Esophagus mucosa (tissue), 1 donor: ENCODE measurements at regions not wholly inside any gene's neighbourhood (a gene's known extent, or its start where the extent isn't known, plus 50 kb on each side); places are given as distances from the start of the nearest gene placed in this dataset.

Experiments used
- ATAC-seq: fragments of 200-7000 bp; cut with Tn5 transposase; one replicate; pipeline ENCODE4 v1.9.1; 2020
- donor health status: DM: yes; HTN: yes; CAD: no.

DNA sequence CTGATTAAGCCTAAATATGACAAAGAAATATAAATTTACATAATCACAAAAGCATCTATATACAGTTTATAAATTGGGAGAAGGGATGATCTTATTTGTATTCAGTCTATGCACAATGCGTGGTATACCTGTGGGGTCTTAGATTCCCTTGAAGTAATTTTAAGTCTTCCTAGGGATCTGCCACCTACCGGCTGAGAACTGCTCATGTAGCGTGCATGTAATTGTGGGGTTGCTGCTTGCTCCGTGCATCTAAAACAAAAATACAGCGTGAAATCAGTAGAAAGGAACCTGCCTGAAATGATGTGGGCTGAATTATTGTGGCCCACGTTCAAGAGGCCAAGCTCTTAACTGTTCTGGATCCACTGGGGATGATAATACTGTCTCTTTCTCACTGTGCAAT lies 187.3 kb downstream of the MBOAT1 start:
- no peak for ATAC-seq

DNA sequence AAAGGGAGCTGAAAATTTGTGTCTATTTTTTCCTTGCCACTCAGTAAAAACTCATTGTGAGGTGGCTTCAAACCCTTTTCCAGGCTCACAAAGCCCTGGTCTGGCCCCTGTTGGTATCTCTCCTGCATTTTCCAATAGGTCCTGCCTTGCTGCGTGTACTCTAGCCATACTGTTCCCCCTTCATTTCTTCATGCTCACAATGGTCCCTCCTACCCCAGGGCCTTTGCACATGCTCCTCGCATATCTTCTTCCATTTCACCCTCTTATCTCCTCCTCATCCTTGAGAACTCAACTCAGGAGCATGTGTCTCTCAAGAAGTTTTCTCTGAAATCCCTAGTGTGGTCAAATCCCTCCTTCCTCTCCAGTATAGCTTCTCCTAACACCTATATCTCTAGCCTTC lies 186.6 kb downstream of the MBOAT1 start:
- ATAC-seq, result no peak

DNA sequence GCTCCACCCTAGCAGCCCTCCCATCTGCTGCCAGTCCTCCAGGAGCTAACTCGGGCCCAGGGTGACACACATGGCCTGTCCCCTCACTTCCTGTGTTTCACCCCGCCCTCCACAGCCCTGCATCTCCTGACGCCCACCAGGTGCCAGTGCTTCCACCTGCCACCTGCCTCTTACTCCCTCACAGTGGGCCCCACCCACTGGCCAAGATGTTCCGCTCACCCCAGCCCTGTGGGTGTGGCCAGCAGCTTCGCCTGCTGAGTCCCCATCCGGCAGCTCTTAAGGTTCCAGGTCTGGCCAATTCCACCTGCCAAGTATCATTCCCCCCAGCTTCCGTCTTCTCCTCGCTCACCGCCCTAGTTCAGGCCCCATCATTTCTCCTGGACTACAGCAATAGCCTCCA lies 184.1 kb downstream of the MBOAT1 start:
- ATAC-seq, result no peak

DNA sequence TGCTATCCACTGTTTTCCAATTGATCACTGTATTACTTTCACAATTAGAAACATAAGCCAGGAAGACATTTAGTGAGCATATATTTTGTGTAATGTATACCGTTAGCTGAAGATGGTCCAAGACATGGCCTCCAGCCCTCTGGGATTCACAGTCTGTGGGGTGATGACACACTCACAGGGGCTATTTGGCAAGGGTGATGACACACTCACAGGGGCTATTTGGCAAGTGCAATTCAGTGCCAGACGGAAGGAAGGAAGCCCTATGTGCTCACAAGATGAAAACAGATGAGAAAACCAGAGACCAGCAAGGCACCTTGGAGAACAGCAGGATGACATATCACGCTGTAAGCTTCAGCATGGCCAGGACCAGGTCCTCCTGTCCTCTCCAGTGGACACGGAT lies 183.7 kb downstream of the MBOAT1 start:
- ATAC-seq, result no peak

DNA sequence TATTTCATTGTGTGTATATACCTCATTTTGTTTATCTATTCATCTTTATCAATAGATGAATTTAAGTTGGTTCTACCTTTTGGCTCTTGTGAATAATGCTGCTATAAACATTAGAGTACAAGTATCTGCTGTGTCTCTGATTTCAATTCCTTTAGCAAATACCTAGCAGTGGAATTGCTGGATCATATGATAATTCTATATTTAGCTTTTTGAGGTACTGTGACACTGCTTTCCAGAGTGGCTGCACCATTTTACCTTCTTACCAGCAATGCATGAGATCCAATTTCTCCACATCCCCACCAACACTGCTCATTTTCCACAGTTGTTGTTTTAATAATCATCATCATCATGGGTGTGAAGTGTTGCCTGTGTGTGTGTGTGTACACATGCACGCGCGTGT lies 182.3 kb downstream of the MBOAT1 start:
- no peak for ATAC-seq

DNA sequence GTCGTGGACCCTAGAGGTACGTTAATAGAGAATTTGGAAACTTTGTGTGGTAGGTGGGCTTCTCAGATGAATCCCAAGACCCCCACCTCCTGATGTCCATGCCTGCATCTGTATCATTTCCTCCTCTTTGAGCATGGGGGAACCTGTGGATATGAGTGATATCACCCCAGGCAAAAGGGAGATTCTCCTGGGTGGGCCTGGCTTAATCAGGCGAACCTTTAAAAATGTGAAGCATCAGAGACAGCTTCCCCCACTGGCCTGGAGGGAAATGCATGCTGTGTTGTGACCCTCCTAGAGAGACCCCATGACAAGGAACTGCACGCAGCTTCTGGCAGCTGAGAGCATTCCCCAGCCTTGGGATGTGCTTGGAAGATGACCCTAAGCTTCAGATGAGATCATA lies 180.9 kb downstream of the MBOAT1 start:
- no peak for ATAC-seq

DNA sequence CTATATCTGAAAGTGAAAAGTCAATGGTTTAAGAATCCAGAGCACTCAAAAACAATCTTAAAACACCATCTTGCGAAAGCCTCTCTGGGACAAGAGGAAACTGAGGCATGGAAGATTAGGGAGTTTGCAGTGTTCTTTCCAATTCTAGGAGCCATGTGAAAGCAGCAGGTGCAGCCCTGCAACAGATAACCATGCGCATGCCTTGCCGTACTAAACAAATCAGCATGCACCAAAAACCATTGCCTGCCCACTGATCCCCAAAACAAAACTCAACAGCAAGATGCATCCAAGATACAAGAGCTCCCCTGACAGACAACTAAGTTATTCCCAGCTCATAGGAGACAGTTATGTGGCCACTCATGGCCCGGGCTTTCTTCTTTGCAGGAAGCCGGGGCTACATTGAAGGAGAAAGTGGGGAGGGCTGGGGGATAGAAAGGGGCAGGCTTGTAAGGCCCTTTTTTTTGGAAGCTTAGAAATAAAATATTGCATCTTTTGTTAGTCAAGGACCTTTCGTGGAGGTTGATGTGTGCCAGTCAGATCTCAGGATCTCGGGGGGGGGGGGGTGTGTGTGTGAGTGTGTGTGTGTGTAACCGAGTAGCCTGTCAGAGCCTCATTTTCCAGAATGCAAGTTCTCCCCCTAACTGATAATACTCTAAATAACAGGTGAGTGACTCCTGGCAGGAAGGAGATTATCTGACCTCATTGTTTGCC lies 178.4 kb downstream of the MBOAT1 start:
- ATAC-seq, result no peak

DNA sequence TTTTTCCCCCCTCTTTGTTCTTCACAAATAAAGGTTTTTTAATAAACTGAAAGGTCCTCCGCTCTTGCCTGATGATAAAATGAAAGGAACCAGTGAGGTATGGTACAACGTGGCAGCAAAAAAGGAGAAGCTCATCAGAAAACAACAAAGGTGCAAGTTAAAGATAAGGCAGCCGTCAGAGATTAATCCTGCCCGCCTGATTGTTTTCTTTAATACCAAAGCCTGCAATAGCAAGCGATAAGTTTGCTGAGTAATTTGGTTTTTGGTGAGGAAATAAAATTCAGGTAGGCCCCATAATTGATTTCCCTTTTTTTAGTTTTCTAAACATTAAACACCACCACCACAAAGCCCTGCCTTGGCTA lies 177.9 kb downstream of the MBOAT1 start:
- ATAC-seq, result no peak

DNA sequence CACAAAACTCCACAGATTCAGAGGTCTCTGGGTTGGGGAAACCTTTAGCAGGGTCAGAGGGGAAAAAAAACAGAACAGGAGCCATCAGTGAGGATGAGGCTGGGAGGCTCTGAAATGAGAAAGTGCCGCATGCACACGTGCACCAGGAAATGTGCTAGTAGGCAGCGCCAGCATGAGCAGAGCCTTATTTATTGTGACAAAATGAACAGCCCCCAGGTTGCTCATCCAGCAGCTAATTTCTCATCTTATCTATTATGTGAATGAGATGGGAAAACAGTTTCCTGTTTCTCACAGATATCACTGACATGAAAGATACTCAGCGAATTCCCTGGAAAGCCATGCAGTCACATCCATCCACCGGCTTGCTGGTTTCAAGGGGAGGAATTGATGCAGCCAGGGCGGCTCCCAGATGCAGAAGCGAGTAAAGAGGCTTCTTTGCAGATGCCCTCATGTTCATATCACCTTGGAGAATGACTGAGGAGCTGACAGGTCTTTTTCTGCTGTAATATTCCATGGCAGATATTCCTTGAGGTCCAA lies 176.1 kb downstream of the MBOAT1 start:
- no peak for ATAC-seq

DNA sequence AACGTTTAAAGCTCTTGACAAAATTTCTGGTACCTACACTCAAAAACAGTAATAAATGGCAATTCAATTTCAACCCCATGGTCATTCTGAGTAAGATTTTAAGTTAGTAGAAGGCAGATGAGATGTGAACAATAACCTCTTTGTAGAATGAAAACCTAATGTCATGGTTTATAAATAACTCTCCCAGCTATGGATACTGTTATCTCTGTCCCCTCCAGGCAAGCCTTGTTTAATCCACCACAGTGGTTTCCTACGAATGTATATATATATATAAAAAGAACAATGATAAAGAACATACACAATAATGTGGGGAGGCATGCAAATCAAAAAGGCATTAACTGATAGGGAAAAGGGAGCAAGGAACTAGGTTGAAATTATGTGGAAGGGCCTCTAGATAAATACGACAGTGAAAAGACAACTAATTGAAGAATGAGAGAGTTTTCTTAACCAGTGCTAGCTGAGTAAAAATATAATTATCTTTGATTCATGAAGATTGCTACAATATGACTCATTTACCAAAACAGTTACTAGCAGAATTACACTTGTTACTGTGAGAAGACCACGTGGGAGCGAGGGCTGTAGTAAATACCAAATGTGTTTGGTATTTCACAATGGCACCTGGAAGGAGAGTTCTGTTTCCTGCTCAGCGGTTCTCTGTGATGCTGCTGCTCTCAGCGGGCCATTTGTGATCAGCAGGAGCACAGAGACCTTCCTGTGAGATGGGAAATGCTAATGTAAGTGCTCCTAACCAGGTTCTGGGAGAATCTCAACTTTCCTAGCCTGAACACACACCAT lies 173.7 kb downstream of the MBOAT1 start:
- no peak for ATAC-seq

DNA sequence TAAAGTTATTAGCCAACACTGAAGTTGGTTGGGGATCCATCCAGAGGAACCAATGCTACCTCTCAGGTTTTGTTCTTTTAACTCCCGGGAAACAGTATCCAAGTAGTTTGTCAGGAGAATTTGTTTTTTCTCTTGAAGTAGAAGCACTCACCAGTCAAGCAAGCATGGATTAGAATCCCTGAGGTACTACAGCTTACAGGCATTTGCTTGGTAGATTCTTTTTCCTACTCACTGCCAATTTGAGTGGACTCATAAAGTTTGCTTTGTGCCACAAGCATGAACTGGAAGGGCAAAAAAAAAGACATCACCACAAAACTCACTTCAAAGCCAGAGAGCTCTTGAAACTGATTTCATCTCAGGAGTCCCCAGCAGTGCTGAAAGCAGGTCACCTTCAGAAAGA lies 167.4 kb downstream of the MBOAT1 start:
- no peak for ATAC-seq
